ENCODE measurements at regions not wholly inside any gene's neighbourhood (a gene's known extent, or its start where the extent isn't known, plus 50 kb on each side); places are given as distances from the start of the nearest gene placed in this dataset.
A peak's percentile ranks its signal among the peaks of the same experiment; 100 is the strongest.
"Not testable (repeated sequence)": the region's sequence is repeated elsewhere in the genome, so short reads cannot be mapped to it uniquely, and the experiment has no call there.

- H3K27ac ChIP-seq (ENCODE audit: low read length); H3K4me3 ChIP-seq (ENCODE audit: low read length); H3K27me3 Mint-ChIP-seq (ENCODE audit: low read depth in 2 of 2); H3K27me3 ChIP-seq (ENCODE audit: control insufficient read depth, insufficient read depth, low read length); H3K4me3 Mint-ChIP-seq; intact Hi-C loops (cut with micrococcal nuclease); H3K4me1 Mint-ChIP-seq; DNase-seq; H3K4me1 ChIP-seq (ENCODE audit: control insufficient read depth, insufficient read depth, low read length); H3K27ac Mint-ChIP-seq; H3K9me3 ChIP-seq (ENCODE audit: control insufficient read depth, insufficient read depth, low read length); H3K36me3 ChIP-seq (ENCODE audit: control insufficient read depth, insufficient read depth, low read length); ATAC-seq: not testable (repeated sequence)
- H3K36me3 Mint-ChIP-seq, result peaks cover 12% of the 10 kb centered on the region
- peaks cover 18 to 20% of the 10 kb centered on the region in 2 donors for H3K9me3 Mint-ChIP-seq
- no CpG with 5 or more reads among the region's 2 CpGs for WGBS (ENCODE audit: insufficient coverage)
Measured at GRCh38 chr20:29109386-29109785, 2148.1 kb upstream of the DEFB115 start.

- 78% methylated on average over 4 of the region's 4 CpGs for WGBS (ENCODE audit: insufficient coverage)
Measured at GRCh38 chr20:29115097-29115496, 2142.4 kb upstream of the DEFB115 start.

GRCh38 chr20:29119141-29119540 lies 2138.3 kb upstream of the DEFB115 start:
- intact Hi-C loops (cut with micrococcal nuclease), result no loop called here
- no peak for ATAC-seq
- no peak for TF ChIP-seq CTCF (IDR thresholded peaks at IDR 0.05)
- no peaks in the 10 kb centered on the region for H3K27me3 ChIP-seq (ENCODE audit: control insufficient read depth, insufficient read depth, low read length)
- Mint-ChIP-seq H3K36me3 (peaks cover 23% of the 10 kb centered on the region), H3K27me3 (ENCODE audit: low read depth in 2 of 2) (no peaks in the 10 kb centered on the region), H3K4me1 (no peaks in the 10 kb centered on the region), H3K27ac (no peak overlapping the region), H3K4me3 (no peak overlapping the region), H3K9me3 (peaks cover 31 to 48% of the 10 kb centered on the region in 2 donors)
- no peak overlapping the region for H3K27ac ChIP-seq (ENCODE audit: low read length)
- H3K9me3 ChIP-seq (ENCODE audit: control insufficient read depth, insufficient read depth, low read length), result peaks cover 33% of the 10 kb centered on the region
- H3K36me3 ChIP-seq (ENCODE audit: control insufficient read depth, insufficient read depth, low read length), result no peaks in the 10 kb centered on the region
- no peaks in the 10 kb centered on the region for H3K4me1 ChIP-seq (ENCODE audit: control insufficient read depth, insufficient read depth, low read length)
- no peak overlapping the region for H3K4me3 ChIP-seq (ENCODE audit: low read length)
- no peak for DNase-seq
- 71% methylated on average over 7 of the region's 7 CpGs for WGBS (ENCODE audit: insufficient coverage)

More at GRCh38 chr20:29115097-29115496, 2142.4 kb upstream of the DEFB115 start:
- H3K27me3 Mint-ChIP-seq (ENCODE audit: low read depth in 2 of 2); intact Hi-C loops (cut with micrococcal nuclease); H3K4me3 Mint-ChIP-seq; DNase-seq; H3K27ac ChIP-seq (ENCODE audit: low read length); H3K27ac Mint-ChIP-seq; H3K4me3 ChIP-seq (ENCODE audit: low read length); ATAC-seq; H3K4me1 ChIP-seq (ENCODE audit: control insufficient read depth, insufficient read depth, low read length); H3K27me3 ChIP-seq (ENCODE audit: control insufficient read depth, insufficient read depth, low read length); H3K4me1 Mint-ChIP-seq; H3K36me3 ChIP-seq (ENCODE audit: control insufficient read depth, insufficient read depth, low read length): not testable (repeated sequence)
- Mint-ChIP-seq H3K9me3 (peaks cover 27 to 34% of the 10 kb centered on the region in 2 donors), H3K36me3 (peaks cover 24% of the 10 kb centered on the region)
- H3K9me3 ChIP-seq (ENCODE audit: control insufficient read depth, insufficient read depth, low read length), result peaks cover 22% of the 10 kb centered on the region

GRCh38 chr20:29119684-29120083 lies 2137.8 kb upstream of the DEFB115 start:
- DNase-seq; H3K27ac Mint-ChIP-seq; H3K27ac ChIP-seq (ENCODE audit: low read length); H3K4me1 Mint-ChIP-seq; ATAC-seq; H3K4me3 Mint-ChIP-seq; H3K27me3 ChIP-seq (ENCODE audit: control insufficient read depth, insufficient read depth, low read length); H3K27me3 Mint-ChIP-seq (ENCODE audit: low read depth in 2 of 2); H3K4me3 ChIP-seq (ENCODE audit: low read length); H3K36me3 ChIP-seq (ENCODE audit: control insufficient read depth, insufficient read depth, low read length); intact Hi-C loops (cut with micrococcal nuclease); H3K4me1 ChIP-seq (ENCODE audit: control insufficient read depth, insufficient read depth, low read length): not testable (repeated sequence)
- H3K9me3 ChIP-seq (ENCODE audit: control insufficient read depth, insufficient read depth, low read length), result peaks cover 33% of the 10 kb centered on the region
- Mint-ChIP-seq H3K36me3 (peaks cover 23% of the 10 kb centered on the region), H3K9me3 (peaks cover 31 to 52% of the 10 kb centered on the region in 2 donors)
- WGBS (ENCODE audit: insufficient coverage), result 51% methylated on average over 1 of the region's 1 CpG

- H3K27me3 Mint-ChIP-seq (ENCODE audit: low read depth in 2 of 2); H3K27ac Mint-ChIP-seq; H3K4me3 ChIP-seq (ENCODE audit: low read length); H3K4me1 ChIP-seq (ENCODE audit: control insufficient read depth, insufficient read depth, low read length); intact Hi-C loops (cut with micrococcal nuclease); H3K4me1 Mint-ChIP-seq; H3K36me3 ChIP-seq (ENCODE audit: control insufficient read depth, insufficient read depth, low read length); H3K4me3 Mint-ChIP-seq; DNase-seq; H3K27ac ChIP-seq (ENCODE audit: low read length); ATAC-seq; H3K27me3 ChIP-seq (ENCODE audit: control insufficient read depth, insufficient read depth, low read length): not testable (repeated sequence)
- WGBS (ENCODE audit: insufficient coverage), result 54% methylated on average over 7 of the region's 8 CpGs
- peaks cover 23% of the 10 kb centered on the region for H3K36me3 Mint-ChIP-seq
- peaks cover 31 to 56% of the 10 kb centered on the region in 2 donors for H3K9me3 Mint-ChIP-seq
- H3K9me3 ChIP-seq (ENCODE audit: control insufficient read depth, insufficient read depth, low read length), result peaks cover 33% of the 10 kb centered on the region
Measured at GRCh38 chr20:29120088-29120487, 2137.4 kb upstream of the DEFB115 start.

- H3K4me3 Mint-ChIP-seq; intact Hi-C loops (cut with micrococcal nuclease); H3K27ac ChIP-seq (ENCODE audit: low read length); H3K4me1 ChIP-seq (ENCODE audit: control insufficient read depth, insufficient read depth, low read length); DNase-seq; H3K27me3 Mint-ChIP-seq (ENCODE audit: low read depth in 2 of 2); H3K27ac Mint-ChIP-seq; H3K4me3 ChIP-seq (ENCODE audit: low read length); H3K36me3 ChIP-seq (ENCODE audit: control insufficient read depth, insufficient read depth, low read length); H3K27me3 ChIP-seq (ENCODE audit: control insufficient read depth, insufficient read depth, low read length); H3K4me1 Mint-ChIP-seq: not testable (repeated sequence)
- peaks cover 23% of the 10 kb centered on the region for H3K36me3 Mint-ChIP-seq
- peaks cover 30 to 55% of the 10 kb centered on the region in 2 donors for H3K9me3 Mint-ChIP-seq
- peaks cover 33% of the 10 kb centered on the region for H3K9me3 ChIP-seq (ENCODE audit: control insufficient read depth, insufficient read depth, low read length)
- 0% methylated on average over 1 of the region's 2 CpGs for WGBS (ENCODE audit: insufficient coverage)
- peak in 1 of 3 donors; percentile 49 for ATAC-seq
Measured at GRCh38 chr20:29120575-29120974, 2136.9 kb upstream of the DEFB115 start.

- Mint-ChIP-seq H3K36me3 (peaks cover 23% of the 10 kb centered on the region), H3K9me3 (peaks cover 20 to 40% of the 10 kb centered on the region in 2 donors)
- DNase-seq; H3K36me3 ChIP-seq (ENCODE audit: control insufficient read depth, insufficient read depth, low read length); H3K27me3 ChIP-seq (ENCODE audit: control insufficient read depth, insufficient read depth, low read length); H3K4me1 Mint-ChIP-seq; H3K27ac Mint-ChIP-seq; H3K4me3 ChIP-seq (ENCODE audit: low read length); H3K27ac ChIP-seq (ENCODE audit: low read length); intact Hi-C loops (cut with micrococcal nuclease); H3K4me3 Mint-ChIP-seq; H3K27me3 Mint-ChIP-seq (ENCODE audit: low read depth in 2 of 2); H3K4me1 ChIP-seq (ENCODE audit: control insufficient read depth, insufficient read depth, low read length): not testable (repeated sequence)
- ATAC-seq, result peak in 1 of 3 donors; percentile 55
- WGBS (ENCODE audit: insufficient coverage), result 56% methylated on average over 3 of the region's 3 CpGs
- H3K9me3 ChIP-seq (ENCODE audit: control insufficient read depth, insufficient read depth, low read length), result peaks cover 31% of the 10 kb centered on the region
Measured at GRCh38 chr20:29122784-29123183, 2134.7 kb upstream of the DEFB115 start.

All from natural killer cell (primary cell).